IgD-negative memory B cell (primary cell): ENCODE measurements at regions not wholly inside any gene's neighbourhood (a gene's known extent, or its start where the extent isn't known, plus 50 kb on each side); places are given as distances from the start of the nearest gene placed in this dataset.
A peak's percentile ranks its signal among the peaks of the same experiment; 100 is the strongest.
"Not testable (repeated sequence)": the region's sequence is repeated elsewhere in the genome, so short reads cannot be mapped to it uniquely, and the experiment has no call there.

Experiments
- H3K27ac Mint-ChIP-seq, 3 donors: one replicate each; pipeline ENCODE4 v1.8.0; 2020 to 2022; ENCODE audit warnings: mild to moderate bottlenecking in 3 of 3, mixed read lengths in 3 of 3, moderate library complexity in 1 of 3
- H3K27me3 Mint-ChIP-seq: one replicate; pipeline ENCODE4 v1.8.0; 2021; ENCODE audit warnings: mixed read lengths
- H3K36me3 Mint-ChIP-seq: one replicate; pipeline ENCODE4 v1.8.0; 2020; ENCODE audit warnings: mild to moderate bottlenecking, mixed read lengths
- H3K4me1 Mint-ChIP-seq, 3 donors: one replicate each; pipeline ENCODE4 v1.8.0; 2020 to 2022; ENCODE audit warnings: mixed read lengths in 3 of 3, mild to moderate bottlenecking in 1 of 3
- H3K4me3 Mint-ChIP-seq, 4 donors: one replicate each; pipeline ENCODE4 v1.8.0; 2020 to 2022; ENCODE audit warnings: mild to moderate bottlenecking in 4 of 4, mixed read lengths in 4 of 4, moderate library complexity in 3 of 4
- H3K9me3 Mint-ChIP-seq, 3 donors: one replicate each; pipeline ENCODE4 v1.8.0; 2020 to 2021; ENCODE audit warnings: mixed read lengths in 3 of 3, mild to moderate bottlenecking in 1 of 3

DNA sequence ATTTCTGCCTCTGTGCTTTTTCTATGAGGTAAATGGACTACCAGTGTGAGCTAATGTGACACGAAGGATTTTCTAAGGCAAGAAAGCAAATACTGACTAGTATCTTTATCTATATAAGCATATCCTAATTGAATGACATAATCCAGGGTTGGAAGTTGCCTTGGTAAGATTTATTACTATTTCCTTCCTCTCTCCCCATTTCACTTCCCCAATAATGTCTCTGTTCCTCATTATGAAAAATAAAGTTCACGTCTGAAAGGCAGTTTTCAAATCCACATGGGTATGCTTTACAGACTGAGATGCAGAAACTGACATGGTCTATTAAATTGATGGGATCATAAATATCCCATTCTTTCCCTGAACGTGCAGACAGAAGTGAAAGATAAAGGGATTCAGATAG lies 86.0 kb downstream of the DTWD1 start:
- Mint-ChIP-seq H3K9me3 (peaks cover 4 to 31% (median 9%) of the 10 kb centered on the region in 3 donors), H3K27me3 (no peaks in the 10 kb centered on the region), H3K36me3 (peaks cover 2% of the 10 kb centered on the region), H3K4me3 (no peak overlapping the region), H3K27ac (no peak overlapping the region), H3K4me1 (peaks cover 2 to 5% (median 3%) of the 10 kb centered on the region in 3 donors)

DNA sequence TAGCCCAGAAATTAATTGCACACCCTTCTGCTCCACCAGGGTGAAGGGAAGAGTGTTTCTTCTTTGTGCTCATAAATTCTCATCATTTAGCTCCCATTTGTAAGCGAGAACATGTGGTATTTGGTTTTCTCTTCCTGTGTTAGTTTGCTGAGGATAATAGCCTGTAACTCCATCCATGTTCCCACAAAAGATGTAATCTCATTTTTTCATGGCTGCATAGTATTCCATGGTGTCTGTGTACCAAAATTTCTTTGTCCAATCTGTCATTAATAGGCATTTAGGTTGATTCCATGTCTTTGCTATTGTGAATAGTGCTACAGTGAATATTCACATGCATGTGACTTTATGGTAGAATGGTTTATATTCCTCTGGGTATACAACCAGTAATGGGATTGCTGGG lies 86.8 kb downstream of the DTWD1 start:
- peaks cover 6 to 31% (median 9%) of the 10 kb centered on the region in 3 donors for H3K9me3 Mint-ChIP-seq
- no peak overlapping the region for H3K4me3 Mint-ChIP-seq
- H3K36me3 Mint-ChIP-seq = peaks cover 2% of the 10 kb centered on the region
- H3K27ac Mint-ChIP-seq = no peak overlapping the region
- no peaks in the 10 kb centered on the region for H3K27me3 Mint-ChIP-seq
- H3K4me1 Mint-ChIP-seq = peaks cover 2 to 5% (median 3%) of the 10 kb centered on the region in 3 donors

DNA sequence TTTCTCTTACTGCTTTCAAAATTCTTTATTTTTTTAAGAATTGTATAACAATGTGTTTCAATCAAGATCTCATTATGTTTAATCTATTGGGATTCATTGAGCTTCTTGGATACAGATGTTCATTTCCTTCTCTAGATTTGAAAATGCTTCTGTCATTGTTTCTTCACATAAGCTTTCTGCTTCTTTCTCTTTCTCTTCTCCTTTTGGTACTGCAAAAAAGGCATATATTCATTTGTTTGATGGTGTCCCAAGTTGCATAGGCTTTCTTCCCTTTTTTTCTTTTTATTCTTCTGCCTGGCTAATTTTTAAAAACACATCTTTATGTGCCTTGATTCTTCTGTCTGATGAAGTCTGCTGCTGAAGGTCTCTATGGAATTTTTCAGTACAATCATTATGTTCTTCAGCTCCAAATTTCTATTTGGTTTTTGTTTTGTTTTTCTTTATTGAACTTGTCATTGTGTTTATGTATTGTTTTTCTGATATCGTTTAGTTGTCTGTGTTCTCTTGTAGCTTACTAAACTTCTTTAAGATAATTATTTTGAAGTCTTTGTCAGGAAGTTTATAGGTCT lies 88.9 kb downstream of the DTWD1 start:
- Mint-ChIP-seq H3K36me3 (peaks cover 2% of the 10 kb centered on the region), H3K4me1 (peaks cover 4 to 5% (median 5%) of the 10 kb centered on the region in 3 donors), H3K4me3 (no peak overlapping the region), H3K27me3 (peaks cover 1% of the 10 kb centered on the region), H3K9me3 (peaks cover 10 to 31% (median 12%) of the 10 kb centered on the region in 3 donors), H3K27ac (no peak overlapping the region)

DNA sequence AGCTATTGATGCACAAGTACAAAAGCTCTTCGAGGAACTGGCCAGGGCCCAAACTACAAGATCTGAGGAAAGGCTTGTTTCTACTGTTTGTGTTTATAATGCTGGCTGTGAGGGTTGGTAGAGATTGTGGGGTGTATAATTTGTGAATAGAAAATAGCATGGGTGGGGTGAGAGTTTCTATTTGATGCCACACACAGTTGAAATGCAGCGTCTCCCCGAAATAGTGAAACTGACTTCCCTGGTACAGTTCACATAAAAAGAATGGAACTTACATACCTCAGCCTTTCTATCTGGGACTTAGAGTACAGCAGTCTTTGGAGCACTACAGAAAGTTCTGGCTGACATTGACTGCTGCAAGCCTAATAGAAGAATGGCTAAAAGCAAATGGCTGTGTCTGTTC lies 91.3 kb downstream of the DTWD1 start:
- Mint-ChIP-seq H3K36me3 (peaks cover 2% of the 10 kb centered on the region), H3K4me3 (no peak overlapping the region), H3K9me3 (peaks cover 10 to 31% (median 12%) of the 10 kb centered on the region in 3 donors), H3K27me3 (peaks cover 1% of the 10 kb centered on the region), H3K4me1 (peaks cover 5 to 13% (median 8%) of the 10 kb centered on the region in 3 donors), H3K27ac (no peak overlapping the region)

DNA sequence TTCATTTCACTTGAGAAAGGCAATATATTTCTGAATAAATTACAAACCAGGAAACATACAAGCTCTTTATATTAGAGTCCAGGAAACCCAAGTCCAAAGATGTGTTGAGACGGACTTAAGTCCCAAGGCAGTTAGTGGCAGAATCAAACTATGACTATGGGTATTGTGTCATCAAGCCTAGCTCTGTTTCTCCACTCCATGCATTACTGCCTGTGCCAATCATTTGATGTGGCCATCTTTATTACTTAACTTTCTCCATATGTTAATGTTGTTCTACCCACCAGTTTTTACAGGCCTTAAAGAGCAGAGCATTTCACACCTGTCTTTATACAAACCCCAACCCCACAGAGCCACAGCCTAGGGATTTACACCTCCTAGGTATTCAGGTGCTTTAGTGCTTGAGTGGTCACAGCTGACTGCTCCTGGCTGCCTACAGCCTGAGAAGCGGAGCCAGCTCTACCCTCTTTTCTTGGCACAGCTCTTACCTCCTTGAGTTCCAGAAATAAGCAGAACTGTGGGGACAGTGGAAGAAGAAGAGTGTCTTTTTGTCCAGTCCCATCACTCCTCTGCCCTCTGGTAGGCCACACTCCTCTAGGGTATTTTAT lies 92.1 kb downstream of the DTWD1 start:
- Mint-ChIP-seq H3K27ac (no peak overlapping the region), H3K9me3 (peaks cover 10 to 26% (median 12%) of the 10 kb centered on the region in 3 donors), H3K4me3 (no peak overlapping the region), H3K4me1 (peaks cover 5 to 13% (median 8%) of the 10 kb centered on the region in 3 donors), H3K36me3 (peaks cover 2% of the 10 kb centered on the region), H3K27me3 (peaks cover 1% of the 10 kb centered on the region)

DNA sequence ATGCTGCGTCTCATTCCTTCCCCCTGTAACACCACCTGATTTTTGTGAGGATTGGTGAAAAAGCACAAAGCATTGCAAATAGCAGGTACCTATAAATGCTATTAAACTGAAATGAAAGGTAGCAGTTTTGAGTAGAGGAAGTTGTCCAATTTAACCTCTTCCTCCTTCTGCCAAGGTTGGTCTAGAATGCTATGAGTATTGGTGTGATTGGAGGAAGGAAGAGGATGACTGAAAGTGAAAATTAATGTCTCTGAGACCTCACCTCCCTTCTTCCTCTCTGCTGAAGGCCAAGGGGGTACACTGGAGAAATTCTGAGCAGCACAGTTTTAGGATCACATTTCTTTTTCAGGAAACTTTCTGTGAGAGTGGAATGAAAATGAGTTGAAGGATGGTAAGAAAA lies 94.4 kb downstream of the DTWD1 start:
- Mint-ChIP-seq H3K9me3 (peaks cover 5 to 8% (median 5%) of the 10 kb centered on the region in 3 donors), H3K27ac (no peak overlapping the region), H3K27me3 (peaks cover 3% of the 10 kb centered on the region), H3K4me1 (peaks cover 5 to 11% (median 8%) of the 10 kb centered on the region in 3 donors), H3K36me3 (no peaks in the 10 kb centered on the region), H3K4me3 (peak overlapping the region in 1 of 4 donors; percentile 79)

DNA sequence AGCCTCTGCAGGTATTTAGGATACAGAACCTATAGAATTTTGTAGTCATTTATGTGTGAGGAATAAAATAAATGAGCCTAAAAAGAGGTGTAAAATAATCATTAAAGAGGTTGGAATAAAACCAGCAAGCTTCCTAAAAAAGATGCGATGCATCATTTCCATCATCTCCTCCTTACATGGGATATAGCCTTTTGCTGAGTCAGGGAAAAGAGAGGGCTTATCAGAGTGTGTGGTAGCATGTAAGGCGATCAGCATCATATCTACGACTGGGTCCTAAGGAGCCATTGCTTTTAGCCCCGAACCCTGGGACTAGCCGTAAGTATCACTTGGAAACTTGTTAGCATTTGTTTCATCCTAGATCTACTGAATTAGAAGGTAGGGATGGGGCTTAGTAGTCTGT lies 94.9 kb downstream of the DTWD1 start:
- no peaks in the 10 kb centered on the region for H3K36me3 Mint-ChIP-seq
- peaks cover 5 to 11% (median 8%) of the 10 kb centered on the region in 3 donors for H3K4me1 Mint-ChIP-seq
- H3K27ac Mint-ChIP-seq = no peak overlapping the region
- H3K27me3 Mint-ChIP-seq = peaks cover 3% of the 10 kb centered on the region
- no peak overlapping the region for H3K4me3 Mint-ChIP-seq
- H3K9me3 Mint-ChIP-seq = peaks cover 5 to 8% (median 5%) of the 10 kb centered on the region in 3 donors

DNA sequence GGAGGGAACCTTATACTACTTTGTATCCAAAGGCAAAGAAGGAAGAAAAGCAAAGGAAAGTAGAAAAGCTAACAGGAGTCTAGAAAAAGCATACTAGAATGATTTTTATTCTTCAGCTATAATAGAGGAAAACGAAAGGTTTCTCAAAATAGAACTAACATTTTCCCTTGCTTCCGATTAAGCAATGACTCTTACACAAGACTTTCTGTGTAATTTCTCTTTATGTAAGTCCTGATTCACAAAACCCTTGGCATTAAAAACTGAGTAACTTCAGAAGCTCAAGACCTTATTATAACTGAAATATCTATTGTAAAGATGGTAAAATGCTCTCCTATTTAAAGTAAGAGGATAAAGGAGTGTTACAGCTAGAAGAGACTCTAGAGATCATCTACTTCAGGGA lies 97.4 kb downstream of the DTWD1 start:
- H3K27me3 Mint-ChIP-seq = peaks cover 5% of the 10 kb centered on the region
- H3K9me3 Mint-ChIP-seq = peaks cover 0 to 2% (median 0%) of the 10 kb centered on the region in 3 donors
- H3K27ac Mint-ChIP-seq = no peak overlapping the region
- H3K4me3 Mint-ChIP-seq = no peak overlapping the region
- H3K4me1 Mint-ChIP-seq = peaks cover 5 to 11% (median 8%) of the 10 kb centered on the region in 3 donors
- no peaks in the 10 kb centered on the region for H3K36me3 Mint-ChIP-seq

DNA sequence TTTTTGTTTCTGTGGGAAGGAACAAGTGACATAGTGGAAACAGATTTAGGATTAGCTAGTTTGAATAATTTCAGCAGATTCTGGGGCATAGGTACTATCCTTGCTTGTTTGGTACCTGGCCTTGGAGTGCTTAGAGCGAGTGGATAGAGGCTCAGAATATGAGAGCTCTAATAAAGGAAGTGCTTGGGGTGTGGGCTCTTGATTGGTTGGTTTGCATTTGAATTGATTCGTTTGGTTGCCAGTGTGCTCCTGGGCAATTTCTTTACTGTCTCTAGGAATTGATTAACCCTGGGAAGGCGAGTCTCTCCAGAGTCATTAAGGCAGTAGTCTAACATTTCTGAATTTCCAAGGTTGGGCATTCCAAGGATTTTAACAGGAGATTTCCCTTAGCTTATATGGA lies 98.0 kb downstream of the DTWD1 start:
- H3K27me3 Mint-ChIP-seq = peaks cover 5% of the 10 kb centered on the region
- H3K4me1 Mint-ChIP-seq = peaks cover 5 to 9% (median 8%) of the 10 kb centered on the region in 3 donors
- H3K27ac Mint-ChIP-seq = peak overlapping the region in 1 of 3 donors; percentile 40
- no peaks in the 10 kb centered on the region for H3K36me3 Mint-ChIP-seq
- H3K4me3 Mint-ChIP-seq = no peak overlapping the region
- H3K9me3 Mint-ChIP-seq = no peaks in the 10 kb centered on the region

DNA sequence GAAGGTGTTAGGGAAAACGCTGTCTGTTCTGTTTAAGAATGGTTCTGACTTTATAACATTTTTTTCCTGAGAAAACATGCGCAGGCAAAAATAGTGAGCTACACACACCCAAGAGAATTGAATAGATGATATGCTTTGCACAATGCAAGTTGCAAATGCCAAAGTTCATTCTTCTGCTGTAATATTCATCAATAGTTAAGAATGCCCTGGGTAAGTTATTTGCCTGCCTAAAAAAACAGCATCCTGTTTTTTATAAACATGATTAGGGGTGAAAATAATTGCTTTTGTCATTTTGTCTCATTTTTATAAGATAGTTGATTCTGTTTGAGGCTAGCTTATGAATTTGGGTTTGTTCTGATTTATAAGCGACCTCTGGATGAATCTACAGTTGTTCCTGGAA lies 99.4 kb downstream of the DTWD1 start:
- peaks cover 0 to 2% (median 1%) of the 10 kb centered on the region in 3 donors for H3K9me3 Mint-ChIP-seq
- H3K27me3 Mint-ChIP-seq = peaks cover 5% of the 10 kb centered on the region
- no peak overlapping the region for H3K27ac Mint-ChIP-seq
- H3K36me3 Mint-ChIP-seq = no peaks in the 10 kb centered on the region
- peaks cover 2 to 5% (median 2%) of the 10 kb centered on the region in 3 donors for H3K4me1 Mint-ChIP-seq
- H3K4me3 Mint-ChIP-seq = no peak overlapping the region

DNA sequence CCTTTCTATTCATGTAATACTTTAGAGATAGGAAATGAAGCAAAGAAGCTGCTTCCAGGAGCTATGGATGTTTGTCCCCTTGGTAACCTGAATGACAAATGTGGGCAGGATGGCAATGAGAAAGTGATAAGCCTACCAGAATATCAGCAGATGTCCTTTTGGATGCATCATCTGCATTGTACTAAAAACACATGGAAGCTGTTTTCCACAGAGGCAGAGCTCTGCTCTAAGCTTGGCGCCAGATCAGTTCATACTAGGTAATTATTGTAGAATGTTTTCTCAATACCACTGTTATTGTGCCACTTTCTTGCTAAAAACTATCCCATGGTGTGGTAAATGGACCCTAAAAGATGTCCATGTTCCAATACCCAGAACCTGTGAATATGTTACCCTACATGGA lies 100.2 kb downstream of the DTWD1 start:
- Mint-ChIP-seq H3K27ac (no peak overlapping the region), H3K9me3 (peaks cover 2 to 10% (median 6%) of the 10 kb centered on the region in 3 donors), H3K27me3 (peaks cover 7% of the 10 kb centered on the region), H3K36me3 (no peaks in the 10 kb centered on the region), H3K4me3 (no peak overlapping the region), H3K4me1 (no peaks in the 10 kb centered on the region)

DNA sequence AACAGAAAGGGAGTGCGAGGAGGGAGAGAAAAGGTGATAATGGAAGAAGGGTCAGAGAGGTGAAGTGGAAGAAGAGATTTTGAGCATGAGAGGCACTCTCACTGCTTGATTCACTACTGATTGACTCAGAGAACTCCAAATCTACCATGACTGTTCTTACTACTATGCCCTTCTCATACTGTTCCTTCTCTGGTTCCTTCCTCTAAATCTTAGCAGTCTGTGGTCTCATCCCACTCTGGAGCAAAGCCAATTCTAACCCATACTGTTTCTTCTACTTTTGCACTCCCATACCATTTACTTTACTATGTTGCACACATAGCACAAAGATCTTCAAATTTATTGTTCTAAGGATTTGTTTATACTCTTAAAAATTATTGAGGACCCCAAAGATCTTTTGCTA lies 100.8 kb downstream of the DTWD1 start:
- Mint-ChIP-seq H3K27me3 (peaks cover 7% of the 10 kb centered on the region), H3K9me3 (peaks cover 7 to 14% (median 9%) of the 10 kb centered on the region in 3 donors), H3K4me1 (no peaks in the 10 kb centered on the region), H3K4me3 (no peak overlapping the region), H3K27ac (no peak overlapping the region), H3K36me3 (no peaks in the 10 kb centered on the region)

DNA sequence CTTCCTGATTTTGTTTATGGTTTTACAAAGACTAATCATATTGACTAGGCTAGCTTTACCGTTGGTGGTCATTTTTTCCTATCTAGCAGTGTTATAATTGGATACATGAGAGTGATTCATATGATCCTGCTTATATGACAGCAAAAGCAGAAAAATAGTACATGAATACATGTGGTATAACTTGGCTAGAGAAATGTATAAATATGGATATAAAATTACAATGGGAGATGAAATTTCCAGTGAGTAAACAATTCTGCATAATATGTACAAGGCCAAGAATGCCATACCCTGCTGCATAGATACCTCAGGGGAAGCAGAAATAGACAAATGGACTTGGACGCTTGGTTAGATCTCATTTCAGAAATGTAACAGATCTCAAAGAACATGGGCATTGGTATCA lies 103.1 kb downstream of the DTWD1 start:
- Mint-ChIP-seq H3K36me3 (no peaks in the 10 kb centered on the region), H3K9me3 (peaks cover 7 to 18% (median 16%) of the 10 kb centered on the region in 3 donors), H3K27me3 (peaks cover 7% of the 10 kb centered on the region), H3K27ac (no peak overlapping the region), H3K4me1 (no peaks in the 10 kb centered on the region), H3K4me3 (no peak overlapping the region)

DNA sequence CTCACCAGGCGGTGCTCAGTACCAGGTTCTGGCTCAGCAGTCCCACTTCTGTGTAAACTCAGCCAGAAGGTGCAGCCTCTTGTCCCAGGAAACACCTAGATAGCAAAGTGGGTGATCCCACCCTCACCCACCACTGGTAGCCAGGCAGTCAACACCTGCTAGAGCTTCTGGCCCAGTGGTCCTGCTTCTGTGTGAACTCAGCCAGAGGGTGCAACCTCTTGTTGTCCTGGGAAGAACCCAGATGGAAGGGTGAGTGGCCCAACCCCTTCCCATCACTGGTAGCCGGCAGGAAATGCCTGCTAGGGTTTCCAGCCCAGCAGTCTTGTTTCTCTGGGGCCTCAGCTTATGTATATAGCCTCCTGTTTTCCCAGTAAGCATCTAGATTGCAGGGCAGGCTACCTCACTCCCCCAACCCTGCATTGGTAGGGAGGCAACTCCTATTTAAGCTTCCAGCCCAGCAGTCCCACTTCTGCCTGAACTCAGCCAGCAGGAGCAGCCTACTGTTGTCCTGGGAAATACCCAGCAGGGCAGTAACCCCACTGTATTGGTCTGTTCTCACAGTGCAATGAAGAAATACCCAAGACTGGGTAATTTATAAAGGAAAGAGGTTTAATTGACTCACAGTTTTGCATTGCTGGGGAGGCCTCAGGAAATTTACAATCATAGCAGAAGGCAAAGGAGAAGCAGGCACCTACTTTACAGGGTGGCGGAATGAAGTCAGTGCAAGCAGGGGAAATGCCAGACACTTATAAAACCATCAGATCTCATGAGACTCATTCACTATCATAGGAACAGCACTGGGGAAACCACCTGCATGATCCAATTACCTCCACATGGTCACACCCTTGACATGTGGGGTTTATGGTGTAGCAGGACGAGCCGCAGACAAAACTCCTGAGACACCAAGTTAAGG lies 110.6 kb downstream of the DTWD1 start:
- Mint-ChIP-seq H3K36me3 (no peaks in the 10 kb centered on the region), H3K9me3 (peaks cover 1 to 7% (median 4%) of the 10 kb centered on the region in 3 donors), H3K4me3 (no peak overlapping the region), H3K4me1 (peaks cover 0 to 4% (median 0%) of the 10 kb centered on the region in 3 donors), H3K27ac (peak overlapping the region in 1 of 3 donors; percentile 47), H3K27me3 (peaks cover 1% of the 10 kb centered on the region)

DNA sequence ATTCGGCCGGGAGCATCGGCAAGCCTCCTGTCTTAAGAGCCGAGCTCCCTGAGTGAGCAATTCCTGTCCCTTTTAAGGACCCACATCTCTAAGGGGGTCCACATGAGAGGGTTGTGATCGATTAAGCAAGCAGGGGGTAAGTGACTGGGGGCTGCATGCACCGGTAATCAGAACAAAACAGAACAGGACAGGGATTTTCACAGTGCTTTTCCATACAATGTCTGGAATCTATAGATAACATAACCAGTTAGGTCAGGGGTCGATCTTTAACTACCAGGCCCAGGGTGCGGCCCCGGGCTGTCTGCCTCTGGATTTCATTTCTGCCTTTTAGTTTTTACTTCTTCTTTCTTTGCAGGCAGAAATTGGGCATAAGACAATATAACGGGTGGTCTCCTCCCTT lies 111.3 kb downstream of the DTWD1 start:
- not testable (repeated sequence) for H3K4me3 Mint-ChIP-seq

More for the DNA sequence above, 111.3 kb downstream of the DTWD1 start:
- not testable (repeated sequence) for H3K27me3 Mint-ChIP-seq, H3K36me3 Mint-ChIP-seq, H3K9me3 Mint-ChIP-seq, H3K4me1 Mint-ChIP-seq
- peak overlapping the region in 1 of 3 donors; percentile 47 for H3K27ac Mint-ChIP-seq
